Limb (tissue), 2 donors: ENCODE measurements at regions not wholly inside any gene's neighbourhood (a gene's known extent, or its start where the extent isn't known, plus 50 kb on each side); places are given as distances from the start of the nearest gene placed in this dataset.

Experiments
- DNase-seq, 2 donors: peaks; one replicate each; pipeline ENCODE4 v3.0.0-alpha.2; 2016; ENCODE audit errors: extremely low spot score in 2 of 2

GRCh38 chr1:22285549-22286396 is 142.9 kb upstream of the WNT4 start:
- DNase-seq = no peak

- no peak for DNase-seq
Measured at GRCh38 chr1:22286491-22286890, 143.6 kb upstream of the WNT4 start.

- no peak for DNase-seq
Measured at GRCh38 chr1:22287273-22287672, 144.4 kb upstream of the WNT4 start.

- DNase-seq = no peak
Measured at GRCh38 chr1:22287946-22288520, 145.1 kb upstream of the WNT4 start.

GRCh38 chr1:22288593-22289241 is 145.8 kb upstream of the WNT4 start:
- DNase-seq = no peak

- DNase-seq = no peak
Measured at GRCh38 chr1:22289307-22289995, 146.6 kb upstream of the WNT4 start.

- no peak for DNase-seq
Measured at GRCh38 chr1:22290157-22290556, 147.3 kb upstream of the WNT4 start.

GRCh38 chr1:22290611-22291010 is 147.7 kb upstream of the WNT4 start:
- no peak for DNase-seq

- no peak for DNase-seq
Measured at GRCh38 chr1:22291057-22291456, 148.2 kb upstream of the WNT4 start.

GRCh38 chr1:22291494-22291893 is 148.6 kb upstream of the WNT4 start:
- no peak for DNase-seq

- no peak for DNase-seq
Measured at GRCh38 chr1:22292011-22292788, 149.3 kb upstream of the WNT4 start.

GRCh38 chr1:22295396-22295795 is 152.5 kb upstream of the WNT4 start:
- no peak for DNase-seq

GRCh38 chr1:22295856-22296255 is 153.0 kb upstream of the WNT4 start:
- DNase-seq = no peak

- DNase-seq = no peak
Measured at GRCh38 chr1:22296701-22297591, 154.0 kb upstream of the WNT4 start.

- no peak for DNase-seq
Measured at GRCh38 chr1:22297999-22298398, 153.7 kb upstream of the ZBTB40 start.

- DNase-seq = no peak
Measured at GRCh38 chr1:22303816-22304215, 147.8 kb upstream of the ZBTB40 start.

GRCh38 chr1:22309572-22309971 is 142.1 kb upstream of the ZBTB40 start:
- DNase-seq = no peak

- no peak for DNase-seq
Measured at GRCh38 chr1:22311461-22311860, 140.2 kb upstream of the ZBTB40 start.

GRCh38 chr1:22313321-22313720 is 138.3 kb upstream of the ZBTB40 start:
- no peak for DNase-seq

GRCh38 chr1:22314706-22315105 is 136.9 kb upstream of the ZBTB40 start:
- no peak for DNase-seq
